Smooth muscle cell (in vitro differentiated cells): ENCODE measurements at regions not wholly inside any gene's neighbourhood (a gene's known extent, or its start where the extent isn't known, plus 50 kb on each side); places are given as distances from the start of the nearest gene placed in this dataset.

Source experiments
- DNase-seq: peaks from one replicate; lab custom pipeline; 2025; ENCODE audit not compliant: unreplicated experiment; lab: John Stamatoyannopoulos, UW
- H2AFZ ChIP-seq: fragments of 200-600 bp; sonication (generic); 2 replicates; pipeline ENCODE4 v1.6.0; 2016; ENCODE audit warnings: antibody characterized with exemption, low read depth, mild to moderate bottlenecking
- H3F3A ChIP-seq: fragments of 200-600 bp; sonication (generic); 2 replicates; pipeline ENCODE4 v1.6.0; 2017; ENCODE audit warnings: antibody characterized with exemption, low read depth
- H3K27ac ChIP-seq: fragments of 200-600 bp; sonication (generic); 2 replicates; pipeline ENCODE4 v1.5.1; 2016; ENCODE audit warnings: low read depth, mild to moderate bottlenecking
- H3K27me3 ChIP-seq: fragments of 200-600 bp; sonication (generic); 2 replicates; pipeline ENCODE4 v1.6.1; 2016; ENCODE audit warnings: low read depth, mild to moderate bottlenecking
- H3K36me3 ChIP-seq: fragments of 200-600 bp; sonication (generic); 2 replicates; pipeline ENCODE4 v1.5.1; 2016; ENCODE audit warnings: low read depth
- H3K4me1 ChIP-seq: fragments of 200-600 bp; sonication (generic); 2 replicates; pipeline ENCODE4 v1.5.1; 2016; ENCODE audit warnings: low read depth
- H3K4me2 ChIP-seq: fragments of 200-600 bp; sonication (generic); 2 replicates; pipeline ENCODE4 v1.6.0; 2016; ENCODE audit warnings: mild to moderate bottlenecking
- H3K4me3 ChIP-seq: fragments of 200-600 bp; sonication (generic); 2 replicates; pipeline ENCODE4 v1.5.1; 2016; ENCODE audit warnings: mild to moderate bottlenecking
- H3K79me2 ChIP-seq: fragments of 200-600 bp; sonication (generic); 2 replicates; pipeline ENCODE4 v1.6.0; 2016; ENCODE audit warnings: low read depth, mild to moderate bottlenecking
- H3K9ac ChIP-seq: fragments of 200-600 bp; sonication (generic); 2 replicates; pipeline ENCODE4 v1.6.0; 2016; ENCODE audit warnings: low read depth
- H3K9me3 ChIP-seq: fragments of 200-600 bp; sonication (generic); replicated peaks from 2 replicates; pipeline ENCODE4 v1.5.1; 2016; ENCODE audit warnings: low read depth
- H4K20me1 ChIP-seq: fragments of 200-600 bp; sonication (generic); 2 replicates; pipeline ENCODE4 v1.6.0; 2016; ENCODE audit warnings: low read depth
- CTCF ChIP-seq: fragments of 200-600 bp; sonication (generic); IDR thresholded peaks from 2 replicates; pipeline ENCODE4 v1.5.1; 2017; ENCODE audit warnings: borderline replicate concordance, mild to moderate bottlenecking, antibody characterized with exemption; ENCODE audit not compliant: insufficient read depth, poor library complexity, severe bottlenecking
- WGBS: methylation state at CpG from one replicate; pipeline ENCODE4 v1.1.7; 2016; ENCODE audit warnings: low lambda C conversion rate; 5-methylcytosine and 5-hydroxymethylcytosine counted together

GRCh38 chr10:64067009-64067606, 545.9 kb downstream of the REEP3 start:
- Histone ChIP-seq H3K9me3 (no peaks in the 10 kb centered on the region), H3F3A (no peaks in the 10 kb centered on the region), H3K4me3 (no peak overlapping the region), H2AFZ (peak overlapping the region; percentile 13), H3K4me1 (no peaks in the 10 kb centered on the region), H4K20me1 (no peaks in the 10 kb centered on the region), H3K9ac (no peak overlapping the region), H3K4me2 (no peak overlapping the region), H3K36me3 (no peaks in the 10 kb centered on the region), H3K79me2 (no peaks in the 10 kb centered on the region), H3K27ac (no peak overlapping the region), H3K27me3 (no peaks in the 10 kb centered on the region)
- WGBS = 48% methylated on average over 4 of the region's 4 CpGs
- DNase-seq = no peak
- no peak for TF ChIP-seq CTCF

DNA sequence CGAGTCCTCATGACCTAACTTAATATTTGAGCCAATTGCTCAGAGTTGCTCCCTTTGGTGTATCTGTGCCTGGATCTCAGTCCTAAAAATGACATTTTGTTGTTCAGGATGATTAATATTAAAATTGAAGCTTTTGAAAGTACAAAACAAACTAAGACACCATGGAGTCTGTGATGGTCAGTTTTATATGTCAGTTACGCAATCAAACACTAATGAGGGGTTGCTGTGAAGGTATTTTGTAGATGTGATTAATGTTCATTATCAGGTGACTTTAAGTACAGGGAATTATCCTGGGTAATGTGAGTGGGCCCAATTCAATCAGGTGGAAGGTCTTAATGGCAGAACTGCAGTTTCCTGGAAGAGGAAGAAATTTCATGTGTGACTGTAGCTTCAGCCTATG, 546.7 kb downstream of the REEP3 start:
- no peaks in the 10 kb centered on the region for H4K20me1 ChIP-seq
- H3K27ac ChIP-seq = no peak overlapping the region
- H3K4me1 ChIP-seq = no peaks in the 10 kb centered on the region
- no peaks in the 10 kb centered on the region for H3K27me3 ChIP-seq
- no peak for TF ChIP-seq CTCF
- H3F3A ChIP-seq = no peaks in the 10 kb centered on the region
- H3K9me3 ChIP-seq = no peaks in the 10 kb centered on the region
- H3K4me3 ChIP-seq = no peak overlapping the region
- no peak overlapping the region for H2AFZ ChIP-seq
- H3K4me2 ChIP-seq = no peak overlapping the region
- no peaks in the 10 kb centered on the region for H3K79me2 ChIP-seq
- H3K9ac ChIP-seq = no peak overlapping the region
- no peak for DNase-seq
- 91% methylated on average over 2 of the region's 2 CpGs for WGBS
- H3K36me3 ChIP-seq = no peaks in the 10 kb centered on the region

- Histone ChIP-seq H3K4me1 (no peaks in the 10 kb centered on the region), H3K9me3 (no peaks in the 10 kb centered on the region), H3K79me2 (no peaks in the 10 kb centered on the region), H2AFZ (no peak overlapping the region), H3K27me3 (no peaks in the 10 kb centered on the region), H3K9ac (no peak overlapping the region), H4K20me1 (no peaks in the 10 kb centered on the region), H3K36me3 (no peaks in the 10 kb centered on the region), H3F3A (no peaks in the 10 kb centered on the region), H3K4me2 (no peak overlapping the region), H3K4me3 (no peak overlapping the region), H3K27ac (no peak overlapping the region)
- WGBS = 78% methylated on average over 1 of the region's 1 CpG
- DNase-seq = no peak
- no peak for TF ChIP-seq CTCF
These were observed 549.0 kb downstream of the REEP3 start for GRCh38 chr10:64070241-64070640.

DNA sequence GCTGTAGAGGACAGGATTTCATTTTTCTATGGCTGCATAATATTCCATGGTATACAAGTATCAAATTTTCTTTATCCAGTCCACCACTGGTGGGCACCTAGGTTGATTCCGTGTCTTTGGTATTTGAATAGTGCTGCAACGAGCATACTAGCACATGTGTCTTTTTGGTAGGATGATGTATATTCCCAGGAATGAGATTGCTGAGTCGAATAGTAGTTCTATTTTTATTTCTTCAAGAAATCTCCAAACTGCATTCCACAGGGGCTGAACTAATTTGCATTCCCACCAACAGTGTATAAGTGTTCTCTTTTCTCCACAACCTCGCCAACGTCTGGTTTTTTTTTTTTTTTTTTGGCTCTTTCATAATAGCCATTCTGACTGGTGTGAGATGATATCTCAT, 550.0 kb downstream of the REEP3 start:
- no peaks in the 10 kb centered on the region for H3F3A ChIP-seq
- no peak for TF ChIP-seq CTCF
- no peaks in the 10 kb centered on the region for H3K79me2 ChIP-seq
- H3K9ac ChIP-seq = no peak overlapping the region
- no peaks in the 10 kb centered on the region for H3K4me1 ChIP-seq
- H3K4me3 ChIP-seq = no peak overlapping the region
- H4K20me1 ChIP-seq = no peaks in the 10 kb centered on the region
- 32% methylated on average over 5 of the region's 5 CpGs for WGBS
- no peaks in the 10 kb centered on the region for H3K36me3 ChIP-seq
- H3K4me2 ChIP-seq = no peak overlapping the region
- no peaks in the 10 kb centered on the region for H3K9me3 ChIP-seq
- H2AFZ ChIP-seq = no peak overlapping the region
- H3K27ac ChIP-seq = no peak overlapping the region
- H3K27me3 ChIP-seq = no peaks in the 10 kb centered on the region
- no peak for DNase-seq
